ENCODE measurements at regions not wholly inside any gene's neighbourhood (a gene's known extent, or its start where the extent isn't known, plus 50 kb on each side); places are given as distances from the start of the nearest gene placed in this dataset.

DNA sequence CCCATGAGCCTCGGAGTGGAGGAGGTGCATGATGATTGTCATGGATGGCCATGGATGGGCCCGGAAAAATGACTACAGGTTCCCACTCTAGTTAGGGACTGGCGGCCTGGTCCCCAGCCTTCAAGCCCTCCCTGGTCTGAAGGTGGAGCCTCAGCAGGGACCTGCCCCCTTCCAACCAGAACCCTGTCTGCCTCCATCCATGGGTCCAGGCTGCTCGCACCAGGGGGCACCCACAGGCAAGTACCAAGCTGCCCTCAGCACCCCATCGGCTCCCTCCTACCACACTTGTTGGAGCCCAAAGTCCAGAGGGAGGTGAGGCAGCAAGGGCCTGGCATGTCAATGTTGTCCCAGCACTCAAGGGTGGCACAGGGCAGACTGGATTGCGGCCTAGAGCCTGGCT, 2468.6 kb downstream of the PCDH7 start:
- TF ChIP-seq EZH2 (IDR thresholded peaks at IDR 0.05; ENCODE audit: insufficient read depth, poor library complexity, severe bottlenecking) (no peak), EZH2phosphoT487 (IDR thresholded peaks at IDR 0.05; ENCODE audit: insufficient read depth, low read depth) (no peak)
